Fibroblast of lung (primary cell): ENCODE measurements at regions not wholly inside any gene's neighbourhood (a gene's known extent, or its start where the extent isn't known, plus 50 kb on each side); places are given as distances from the start of the nearest gene placed in this dataset.
A peak's percentile ranks its signal among the peaks of the same experiment; 100 is the strongest.

Experiments
- EZH2 ChIP-seq: IDR thresholded peaks from 2 replicates; pipeline ENCODE4 v1.5.1; 2012; ENCODE audit warnings: low read length, control low read depth, mild to moderate bottlenecking; ENCODE audit errors: missing control alignments
- TF ChIP-seq, protein P1 (sequence below), 2 donors: IDR thresholded peaks in 1 of 2; conservative IDR thresholded peaks in 1 of 2; 1 replicate in 1 of 2; 2 replicates in 1 of 2; pipeline ENCODE4 v1.5.1; 2011 to 2012; ENCODE audit warnings: low read length in 2 of 2, control low read depth in 1 of 2, inconsistent platforms in 1 of 2, low read depth in 1 of 2, mild to moderate bottlenecking in 1 of 2

DNA sequence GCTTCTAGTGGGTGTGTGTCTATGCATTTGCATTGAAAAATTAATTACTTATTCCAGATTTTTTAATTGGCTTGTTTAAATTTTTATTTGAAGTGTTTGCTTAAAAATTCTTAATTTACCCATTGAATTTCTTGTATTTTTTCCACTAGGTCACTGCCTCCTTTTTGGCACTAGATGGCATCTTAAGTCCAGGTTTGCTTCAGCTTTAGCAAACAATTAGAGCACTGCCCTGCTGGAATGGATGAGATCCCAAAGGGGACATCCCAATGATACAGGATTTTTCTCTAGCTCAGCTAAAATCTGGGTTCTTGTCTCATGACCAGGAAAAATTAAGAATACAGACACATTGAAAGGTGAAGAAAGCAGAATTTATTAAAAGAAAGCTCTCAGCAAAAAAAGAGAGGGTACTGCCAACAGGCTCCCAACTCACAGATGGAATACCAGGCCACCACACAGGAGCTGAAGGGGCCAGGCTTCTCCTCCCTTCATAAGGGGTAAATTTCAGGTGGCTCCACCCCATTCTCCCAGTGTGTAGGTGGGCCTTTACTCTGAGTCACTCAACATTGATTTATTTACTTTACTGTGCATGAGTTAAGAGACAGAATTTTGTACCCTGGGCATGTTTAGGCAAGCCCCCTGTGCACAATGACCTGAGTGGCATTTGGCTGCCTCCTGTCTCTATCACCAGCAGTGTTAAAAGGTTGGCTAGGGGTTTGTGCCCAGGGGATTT lies 532.4 kb downstream of the ANXA1 start:
- TF ChIP-seq, protein P1, sequence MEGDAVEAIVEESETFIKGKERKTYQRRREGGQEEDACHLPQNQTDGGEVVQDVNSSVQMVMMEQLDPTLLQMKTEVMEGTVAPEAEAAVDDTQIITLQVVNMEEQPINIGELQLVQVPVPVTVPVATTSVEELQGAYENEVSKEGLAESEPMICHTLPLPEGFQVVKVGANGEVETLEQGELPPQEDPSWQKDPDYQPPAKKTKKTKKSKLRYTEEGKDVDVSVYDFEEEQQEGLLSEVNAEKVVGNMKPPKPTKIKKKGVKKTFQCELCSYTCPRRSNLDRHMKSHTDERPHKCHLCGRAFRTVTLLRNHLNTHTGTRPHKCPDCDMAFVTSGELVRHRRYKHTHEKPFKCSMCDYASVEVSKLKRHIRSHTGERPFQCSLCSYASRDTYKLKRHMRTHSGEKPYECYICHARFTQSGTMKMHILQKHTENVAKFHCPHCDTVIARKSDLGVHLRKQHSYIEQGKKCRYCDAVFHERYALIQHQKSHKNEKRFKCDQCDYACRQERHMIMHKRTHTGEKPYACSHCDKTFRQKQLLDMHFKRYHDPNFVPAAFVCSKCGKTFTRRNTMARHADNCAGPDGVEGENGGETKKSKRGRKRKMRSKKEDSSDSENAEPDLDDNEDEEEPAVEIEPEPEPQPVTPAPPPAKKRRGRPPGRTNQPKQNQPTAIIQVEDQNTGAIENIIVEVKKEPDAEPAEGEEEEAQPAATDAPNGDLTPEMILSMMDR (conservative IDR thresholded peaks at IDR 0.05 in 1 of 2, IDR thresholded peaks at IDR 0.05 in 1 of 2; ENCODE audit: low read depth in 1 of 2, low read length in 2 of 2) = peak; percentile 35 to 48
- TF ChIP-seq EZH2 = no peak
